ENCODE measurements at regions not wholly inside any gene's neighbourhood (a gene's known extent, or its start where the extent isn't known, plus 50 kb on each side); places are given as distances from the start of the nearest gene placed in this dataset.

GRCh38 chr2:129752686-129753085 is 226.8 kb upstream of the RAB6C start:
- no peak for DNase-seq (ENCODE audit: low read depth)

GRCh38 chr2:129753261-129753660 is 226.2 kb upstream of the RAB6C start:
- DNase-seq (ENCODE audit: low read depth), result no peak

- DNase-seq (ENCODE audit: low read depth), result no peak
Measured at GRCh38 chr2:129754421-129754820, 225.0 kb upstream of the RAB6C start.

GRCh38 chr2:129754831-129755230 is 224.6 kb upstream of the RAB6C start:
- no peak for DNase-seq (ENCODE audit: low read depth)

- no peak for DNase-seq (ENCODE audit: low read depth)
Measured at GRCh38 chr2:129755786-129756185, 223.7 kb upstream of the RAB6C start.

- no peak for DNase-seq (ENCODE audit: low read depth)
Measured at GRCh38 chr2:129756276-129756675, 223.2 kb upstream of the RAB6C start.

GRCh38 chr2:129757366-129757914 is 222.0 kb upstream of the RAB6C start:
- no peak for DNase-seq (ENCODE audit: low read depth)

- DNase-seq (ENCODE audit: low read depth), result no peak
Measured at GRCh38 chr2:129757915-129758783, 221.3 kb upstream of the RAB6C start.

- DNase-seq (ENCODE audit: low read depth), result no peak
Measured at GRCh38 chr2:129758784-129759471, 220.5 kb upstream of the RAB6C start.

- DNase-seq (ENCODE audit: low read depth), result no peak
Measured at GRCh38 chr2:129759472-129760010, 219.9 kb upstream of the RAB6C start.

GRCh38 chr2:129760669-129761068 is 218.8 kb upstream of the RAB6C start:
- no peak for DNase-seq (ENCODE audit: low read depth)

GRCh38 chr2:129761569-129762021 is 217.9 kb upstream of the RAB6C start:
- no peak for DNase-seq (ENCODE audit: low read depth)

GRCh38 chr2:129762386-129763189 is 216.9 kb upstream of the RAB6C start:
- DNase-seq (ENCODE audit: low read depth), result no peak

GRCh38 chr2:129763190-129763846 is 216.1 kb upstream of the RAB6C start:
- DNase-seq (ENCODE audit: low read depth), result no peak

GRCh38 chr2:129763966-129764365 is 215.5 kb upstream of the RAB6C start:
- no peak for DNase-seq (ENCODE audit: low read depth)

- DNase-seq (ENCODE audit: low read depth), result no peak
Measured at GRCh38 chr2:129764376-129765325, 214.8 kb upstream of the RAB6C start.

- DNase-seq (ENCODE audit: low read depth), result no peak
Measured at GRCh38 chr2:129765326-129765677, 214.2 kb upstream of the RAB6C start.

GRCh38 chr2:129765678-129766351 is 213.7 kb upstream of the RAB6C start:
- DNase-seq (ENCODE audit: low read depth), result no peak

GRCh38 chr2:129766374-129766993 is 213.0 kb upstream of the RAB6C start:
- DNase-seq (ENCODE audit: low read depth), result no peak
